ENCODE measurements at regions not wholly inside any gene's neighbourhood (a gene's known extent, or its start where the extent isn't known, plus 50 kb on each side); places are given as distances from the start of the nearest gene placed in this dataset.

GRCh38 chr5:84603568-84604185, 219.0 kb upstream of the EDIL3 start:
- DNase-seq (ENCODE audit: low read depth in 2 of 2), result no peak

- no peak for DNase-seq (ENCODE audit: low read depth in 2 of 2)
These were observed 217.7 kb upstream of the EDIL3 start for GRCh38 chr5:84602371-84602771.

GRCh38 chr5:84599964-84600363, 215.3 kb upstream of the EDIL3 start:
- DNase-seq (ENCODE audit: low read depth in 2 of 2), result no peak

- DNase-seq (ENCODE audit: low read depth in 2 of 2), result no peak
These were observed 213.2 kb upstream of the EDIL3 start for GRCh38 chr5:84597904-84598303.

GRCh38 chr5:84590629-84591028, 205.9 kb upstream of the EDIL3 start:
- DNase-seq (ENCODE audit: low read depth in 2 of 2), result no peak

GRCh38 chr5:84589926-84590325, 205.2 kb upstream of the EDIL3 start:
- no peak for DNase-seq (ENCODE audit: low read depth in 2 of 2)

GRCh38 chr5:84585218-84585617, 200.5 kb upstream of the EDIL3 start:
- no peak for DNase-seq (ENCODE audit: low read depth in 2 of 2)

GRCh38 chr5:84578226-84578625, 193.5 kb upstream of the EDIL3 start:
- no peak for DNase-seq (ENCODE audit: low read depth in 2 of 2)

- no peak for DNase-seq (ENCODE audit: low read depth in 2 of 2)
These were observed 188.5 kb upstream of the EDIL3 start for GRCh38 chr5:84573017-84573712.

GRCh38 chr5:84569307-84569706, 184.6 kb upstream of the EDIL3 start:
- DNase-seq (ENCODE audit: low read depth in 2 of 2), result no peak

GRCh38 chr5:84568171-84568570, 183.5 kb upstream of the EDIL3 start:
- DNase-seq (ENCODE audit: low read depth in 2 of 2), result no peak

- no peak for DNase-seq (ENCODE audit: low read depth in 2 of 2)
These were observed 181.2 kb upstream of the EDIL3 start for GRCh38 chr5:84565866-84566265.

GRCh38 chr5:84564321-84565075, 179.8 kb upstream of the EDIL3 start:
- no peak for DNase-seq (ENCODE audit: low read depth in 2 of 2)

GRCh38 chr5:84550222-84550621, 165.5 kb upstream of the EDIL3 start:
- DNase-seq (ENCODE audit: low read depth in 2 of 2), result no peak

- DNase-seq (ENCODE audit: low read depth in 2 of 2), result no peak
These were observed 164.4 kb upstream of the EDIL3 start for GRCh38 chr5:84549054-84549453.

- no peak for DNase-seq (ENCODE audit: low read depth in 2 of 2)
These were observed 162.0 kb upstream of the EDIL3 start for GRCh38 chr5:84546686-84547085.

GRCh38 chr5:84536797-84537196, 152.1 kb upstream of the EDIL3 start:
- no peak for DNase-seq (ENCODE audit: low read depth in 2 of 2)

GRCh38 chr5:84535281-84535680, 150.6 kb upstream of the EDIL3 start:
- no peak for DNase-seq (ENCODE audit: low read depth in 2 of 2)

GRCh38 chr5:84524491-84524890, 139.8 kb upstream of the EDIL3 start:
- DNase-seq (ENCODE audit: low read depth in 2 of 2), result no peak

- DNase-seq (ENCODE audit: low read depth in 2 of 2), result no peak
These were observed 134.2 kb upstream of the EDIL3 start for GRCh38 chr5:84518862-84519261.

- DNase-seq (ENCODE audit: low read depth in 2 of 2), result no peak
These were observed 133.7 kb upstream of the EDIL3 start for GRCh38 chr5:84518370-84518769.

GRCh38 chr5:84506625-84507024, 121.9 kb upstream of the EDIL3 start:
- no peak for DNase-seq (ENCODE audit: low read depth in 2 of 2)

GRCh38 chr5:84494453-84494852, 109.8 kb upstream of the EDIL3 start:
- DNase-seq (ENCODE audit: low read depth in 2 of 2), result peak in 1 of 2 donors; percentile 15

Data from lung microvascular endothelial cell (primary cell).